Body of pancreas (tissue), 4 donors: ENCODE measurements at regions not wholly inside any gene's neighbourhood (a gene's known extent, or its start where the extent isn't known, plus 50 kb on each side); places are given as distances from the start of the nearest gene placed in this dataset.

ENCODE experiments used
- CTCF ChIP-seq, 7 experiments: fragments of 450-650 bp in 4 of 7; fragments of 200-600 bp in 3 of 7; sonication (generic) in 3 of 7; IDR thresholded peaks; one replicate each; pipeline ENCODE4 v1.5.1; 2016 to 2019; ENCODE audit warnings: antibody characterized with exemption in 7 of 7
- POLR2A ChIP-seq, 3 donors: fragments of 450-650 bp; IDR thresholded peaks; one replicate each; pipeline ENCODE4 v1.6.1; 2016; ENCODE audit warnings: antibody characterized with exemption in 3 of 3, mild to moderate bottlenecking in 2 of 3

GRCh38 chr16:74123195-74123594 is 173.4 kb upstream of the PSMD7 start:
- TF ChIP-seq CTCF (IDR thresholded peaks at IDR 0.05) (no peak), POLR2A (IDR thresholded peaks at IDR 0.05) (no peak)
